Right atrium auricular region (tissue), 2 donors: ENCODE measurements at regions not wholly inside any gene's neighbourhood (a gene's known extent, or its start where the extent isn't known, plus 50 kb on each side); places are given as distances from the start of the nearest gene placed in this dataset.

ENCODE experiments used
- DNase-seq: peaks from one replicate; pipeline ENCODE4 v3.0.0-alpha.2; 2019; ENCODE audit warnings: low spot score
- H3K27ac ChIP-seq, 2 donors: fragments of 200-600 bp; sonication (generic); 1 replicate in 1 of 2; 2 replicates in 1 of 2; pipeline ENCODE4 v1.5.1; 2016 to 2019
- H3K27me3 ChIP-seq, 2 donors: fragments of 200-600 bp; sonication (generic); one replicate each; pipeline versions ENCODE4 v1.5.1 to v1.6.0; 2017 to 2019
- H3K36me3 ChIP-seq: fragments of 200-600 bp; sonication (generic); one replicate; pipeline ENCODE4 v1.5.1; 2016
- H3K4me1 ChIP-seq, 2 donors: fragments of 200-600 bp; sonication (generic); one replicate each; pipeline versions ENCODE4 v1.5.1 to v1.6.0; 2017 to 2019
- H3K4me3 ChIP-seq, 2 donors: fragments of 200-600 bp; sonication (generic); 1 replicate in 1 of 2; 2 replicates in 1 of 2; pipeline ENCODE4 v1.5.1; 2017 to 2019; ENCODE audit warnings: mild to moderate bottlenecking in 1 of 2, moderate library complexity in 1 of 2
- H3K9me3 ChIP-seq, 2 donors: fragments of 200-600 bp; sonication (generic); one replicate each; pipeline ENCODE4 v1.5.1; 2019
- CTCF ChIP-seq, 2 donors: fragments of 200-600 bp; sonication (generic); IDR thresholded peaks; one replicate each; pipeline ENCODE4 v1.5.1; 2019; ENCODE audit warnings: antibody characterized with exemption in 2 of 2

- no peaks in the 10 kb centered on the region for H3K36me3 ChIP-seq
- DNase-seq = no peak
- no peak for TF ChIP-seq CTCF (IDR thresholded peaks at IDR 0.05)
- H3K9me3 ChIP-seq = no peaks in the 10 kb centered on the region
- no peaks in the 10 kb centered on the region for H3K4me1 ChIP-seq
- H3K4me3 ChIP-seq = no peak overlapping the region
- no peak overlapping the region for H3K27ac ChIP-seq
- no peaks in the 10 kb centered on the region for H3K27me3 ChIP-seq
Observed at GRCh38 chr17:51455931-51456330, 195.6 kb downstream of the UTP18 start.

GRCh38 chr17:51456942-51457341, 196.6 kb downstream of the UTP18 start:
- no peak for TF ChIP-seq CTCF (IDR thresholded peaks at IDR 0.05)
- H3K4me3 ChIP-seq = no peak overlapping the region
- H3K4me1 ChIP-seq = no peaks in the 10 kb centered on the region
- DNase-seq = no peak
- no peaks in the 10 kb centered on the region for H3K9me3 ChIP-seq
- no peaks in the 10 kb centered on the region for H3K27me3 ChIP-seq
- no peak overlapping the region for H3K27ac ChIP-seq
- no peaks in the 10 kb centered on the region for H3K36me3 ChIP-seq

GRCh38 chr17:51461578-51462004, 201.2 kb downstream of the UTP18 start:
- H3K36me3 ChIP-seq = no peaks in the 10 kb centered on the region
- peak; percentile 20 to 70 for TF ChIP-seq CTCF (IDR thresholded peaks at IDR 0.05)
- DNase-seq = no peak
- H3K27me3 ChIP-seq = no peaks in the 10 kb centered on the region
- no peak overlapping the region for H3K4me3 ChIP-seq
- H3K4me1 ChIP-seq = no peaks in the 10 kb centered on the region
- H3K27ac ChIP-seq = no peak overlapping the region
- H3K9me3 ChIP-seq = no peaks in the 10 kb centered on the region

GRCh38 chr17:51463353-51463752, 203.0 kb downstream of the UTP18 start:
- Histone ChIP-seq H3K27me3 (no peaks in the 10 kb centered on the region), H3K27ac (no peak overlapping the region), H3K4me3 (no peak overlapping the region), H3K9me3 (no peaks in the 10 kb centered on the region), H3K36me3 (no peaks in the 10 kb centered on the region), H3K4me1 (no peaks in the 10 kb centered on the region)
- TF ChIP-seq CTCF (IDR thresholded peaks at IDR 0.05) = no peak
- no peak for DNase-seq

GRCh38 chr17:51467336-51467735, 207.0 kb downstream of the UTP18 start:
- Histone ChIP-seq H3K9me3 (no peaks in the 10 kb centered on the region), H3K27ac (no peak overlapping the region), H3K4me3 (no peak overlapping the region), H3K27me3 (no peaks in the 10 kb centered on the region), H3K36me3 (no peaks in the 10 kb centered on the region), H3K4me1 (no peaks in the 10 kb centered on the region)
- DNase-seq = no peak
- no peak for TF ChIP-seq CTCF (IDR thresholded peaks at IDR 0.05)

GRCh38 chr17:51472670-51473205, 212.4 kb downstream of the UTP18 start:
- no peaks in the 10 kb centered on the region for H3K9me3 ChIP-seq
- TF ChIP-seq CTCF (IDR thresholded peaks at IDR 0.05) = no peak
- no peaks in the 10 kb centered on the region for H3K27me3 ChIP-seq
- DNase-seq = no peak
- no peak overlapping the region for H3K27ac ChIP-seq
- H3K36me3 ChIP-seq = no peaks in the 10 kb centered on the region
- H3K4me3 ChIP-seq = no peak overlapping the region
- no peaks in the 10 kb centered on the region for H3K4me1 ChIP-seq
